Neural cell (in vitro differentiated cells): ENCODE measurements at regions not wholly inside any gene's neighbourhood (a gene's known extent, or its start where the extent isn't known, plus 50 kb on each side); places are given as distances from the start of the nearest gene placed in this dataset.

ENCODE experiments used
- H2AFZ ChIP-seq: fragments of 200-600, 300-800 bp; sonication (generic), shearing (Covaris generic); 2 replicates; pipeline ENCODE4 v1.6.0; 2014; ENCODE audit warnings: low read depth, mild to moderate bottlenecking, antibody characterized with exemption, low read length, moderate library complexity
- H3F3A ChIP-seq: fragments of 200-600 bp; shearing (Covaris generic); 2 replicates; pipeline ENCODE4 v1.6.1; 2016; ENCODE audit warnings: mild to moderate bottlenecking, moderate library complexity, mixed read lengths, antibody characterized with exemption, low read length; ENCODE audit not compliant: insufficient read depth, poor library complexity, severe bottlenecking
- H3K27ac ChIP-seq: fragments of 200-600, 300-800 bp; sonication (generic), shearing (Covaris generic); 2 replicates; pipeline ENCODE4 v1.5.1; 2014; ENCODE audit warnings: mild to moderate bottlenecking, low read length, moderate library complexity
- H3K27me3 ChIP-seq: fragments of 300-800, 200-600 bp; sonication (generic), shearing (Covaris generic); 2 replicates; pipeline ENCODE4 v1.6.0; 2014; ENCODE audit warnings: mild to moderate bottlenecking, low read depth, low read length, moderate library complexity; ENCODE audit not compliant: insufficient read depth
- H3K36me3 ChIP-seq: fragments of 300-800, 200-600 bp; sonication (generic), shearing (Covaris generic); 2 replicates; pipeline ENCODE4 v1.5.1; 2014; ENCODE audit warnings: mild to moderate bottlenecking, antibody characterized with exemption, low read length, moderate library complexity; ENCODE audit not compliant: insufficient read depth
- H3K4me2 ChIP-seq: fragments of 300-800, 200-600 bp; sonication (generic), shearing (Covaris generic); 2 replicates; pipeline ENCODE4 v1.6.0; 2014; ENCODE audit warnings: mild to moderate bottlenecking, low read length
- H3K4me3 ChIP-seq: fragments of 300-800, 200-600 bp; sonication (generic), shearing (Covaris generic); 2 replicates; pipeline ENCODE4 v1.5.1; 2014; ENCODE audit warnings: mild to moderate bottlenecking, low read length, moderate library complexity
- H3K79me2 ChIP-seq: fragments of 200-600 bp; shearing (Covaris generic); replicated peaks from 2 replicates; pipeline ENCODE4 v1.6.0; 2014; ENCODE audit warnings: mild to moderate bottlenecking, low read length, moderate library complexity; ENCODE audit not compliant: insufficient read depth
- H3K9ac ChIP-seq: fragments of 300-800, 200-600 bp; sonication (generic), shearing (Covaris generic); 2 replicates; pipeline ENCODE4 v1.6.1; 2016; ENCODE audit warnings: mild to moderate bottlenecking, low read length, mixed read lengths
- H3K9me2 ChIP-seq: fragments of 200-600 bp; shearing (Covaris generic); 2 replicates; pipeline ENCODE4 v1.6.1; 2016; ENCODE audit warnings: mild to moderate bottlenecking, low read length, mixed read lengths; ENCODE audit not compliant: insufficient read depth
- H3K9me3 ChIP-seq: fragments of 200-600, 300-800 bp; sonication (generic), shearing (Covaris generic); 2 replicates; pipeline ENCODE4 v1.6.1; 2016; ENCODE audit warnings: mild to moderate bottlenecking, mixed run types, low read length, moderate library complexity, mixed read lengths
- H4K20me1 ChIP-seq: fragments of 200-600 bp; shearing (Covaris generic); 2 replicates; pipeline ENCODE4 v1.6.1; 2016; ENCODE audit warnings: mild to moderate bottlenecking, mixed run types; ENCODE audit not compliant: insufficient read depth
- EP300 ChIP-seq: fragments of 450-650 bp; conservative IDR thresholded peaks from 2 replicates; pipeline ENCODE4 v1.6.1; 2014; ENCODE audit warnings: antibody characterized with exemption, mild to moderate bottlenecking, moderate library complexity; ENCODE audit not compliant: poor library complexity, severe bottlenecking
- EZH2 ChIP-seq: fragments of 200-600, 300-800 bp; shearing (Covaris generic), sonication (generic); IDR thresholded peaks from 2 replicates; pipeline ENCODE4 v1.6.1; 2014; ENCODE audit warnings: antibody characterized with exemption, low read length, borderline replicate concordance, mild to moderate bottlenecking; ENCODE audit not compliant: insufficient read depth, poor library complexity, severe bottlenecking
- MXI1 ChIP-seq: fragments of 450-650 bp; conservative IDR thresholded peaks from 2 replicates; pipeline ENCODE4 v1.6.1; 2014; ENCODE audit warnings: antibody characterized with exemption, mild to moderate bottlenecking; ENCODE audit not compliant: poor library complexity, severe bottlenecking
- POLR2AphosphoS5 ChIP-seq: IDR thresholded peaks from 2 replicates; pipeline ENCODE4 v1.6.1; 2012
- RAD21 ChIP-seq: fragments of 450-650 bp; conservative IDR thresholded peaks from 2 replicates; pipeline ENCODE4 v1.6.1; 2014; ENCODE audit warnings: antibody characterized with exemption, mild to moderate bottlenecking, moderate library complexity
- SMC3 ChIP-seq: fragments of 450-650 bp; conservative IDR thresholded peaks from 2 replicates; pipeline ENCODE4 v1.6.1; 2014; ENCODE audit warnings: antibody characterized with exemption, mild to moderate bottlenecking, moderate library complexity; ENCODE audit not compliant: poor library complexity
- TAF1 ChIP-seq: IDR thresholded peaks from 2 replicates; pipeline ENCODE4 v1.6.1; 2012; ENCODE audit warnings: low read depth
- TF ChIP-seq, protein P1 (sequence below): fragments of 450-650 bp; IDR thresholded peaks from 2 replicates; pipeline ENCODE4 v1.5.1; 2014; ENCODE audit warnings: antibody characterized with exemption, mild to moderate bottlenecking, moderate library complexity; ENCODE audit not compliant: poor library complexity, severe bottlenecking
- TF ChIP-seq, protein P2 (sequence below): IDR thresholded peaks from 2 replicates; pipeline ENCODE4 v1.6.1; 2012; ENCODE audit warnings: borderline replicate concordance

DNA sequence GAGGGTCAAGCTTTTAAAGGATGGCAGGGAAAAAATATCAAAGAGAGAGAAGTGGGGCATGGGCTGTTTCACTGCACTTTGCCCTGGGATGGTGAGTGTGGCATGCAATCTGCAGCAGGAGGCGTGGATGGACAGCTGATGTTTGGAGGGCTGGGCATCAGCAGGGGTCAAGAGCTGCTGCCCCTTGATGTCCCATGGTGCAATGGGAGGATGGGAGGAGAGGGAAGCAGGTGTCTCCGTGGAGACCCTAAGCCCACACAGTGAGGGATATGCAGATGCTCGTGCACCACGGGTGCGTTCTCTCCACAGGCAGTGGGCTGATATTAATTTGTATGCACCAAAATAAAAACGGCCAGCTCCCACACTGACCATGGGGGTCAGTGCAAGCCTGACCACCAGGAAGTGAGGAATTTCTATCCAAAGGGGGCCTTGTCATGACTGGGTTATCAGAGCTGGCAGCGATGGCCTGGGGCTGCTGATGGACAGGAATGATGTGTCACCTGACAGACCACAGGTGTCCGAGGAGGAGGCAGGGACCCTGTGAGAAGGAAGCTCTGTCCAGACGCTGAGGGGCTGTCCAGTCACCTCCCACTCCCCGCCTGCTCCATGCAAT, 183.6 kb downstream of the IRF8 start:
- no peaks in the 10 kb centered on the region for H3K27me3 ChIP-seq
- H3K4me3 ChIP-seq: no peak overlapping the region
- no peaks in the 10 kb centered on the region for H3K9me2 ChIP-seq
- no peaks in the 10 kb centered on the region for H3K79me2 ChIP-seq
- H3K9ac ChIP-seq: no peak overlapping the region
- no peak overlapping the region for H2AFZ ChIP-seq
- no peaks in the 10 kb centered on the region for H4K20me1 ChIP-seq
- H3F3A ChIP-seq: no peaks in the 10 kb centered on the region
- no peaks in the 10 kb centered on the region for H3K36me3 ChIP-seq
- TF ChIP-seq MXI1 (no peak), EP300 (no peak), POLR2AphosphoS5 (no peak), RAD21 (no peak), SMC3 (no peak), TAF1 (no peak), EZH2 (no peak)
- TF ChIP-seq, protein P1, sequence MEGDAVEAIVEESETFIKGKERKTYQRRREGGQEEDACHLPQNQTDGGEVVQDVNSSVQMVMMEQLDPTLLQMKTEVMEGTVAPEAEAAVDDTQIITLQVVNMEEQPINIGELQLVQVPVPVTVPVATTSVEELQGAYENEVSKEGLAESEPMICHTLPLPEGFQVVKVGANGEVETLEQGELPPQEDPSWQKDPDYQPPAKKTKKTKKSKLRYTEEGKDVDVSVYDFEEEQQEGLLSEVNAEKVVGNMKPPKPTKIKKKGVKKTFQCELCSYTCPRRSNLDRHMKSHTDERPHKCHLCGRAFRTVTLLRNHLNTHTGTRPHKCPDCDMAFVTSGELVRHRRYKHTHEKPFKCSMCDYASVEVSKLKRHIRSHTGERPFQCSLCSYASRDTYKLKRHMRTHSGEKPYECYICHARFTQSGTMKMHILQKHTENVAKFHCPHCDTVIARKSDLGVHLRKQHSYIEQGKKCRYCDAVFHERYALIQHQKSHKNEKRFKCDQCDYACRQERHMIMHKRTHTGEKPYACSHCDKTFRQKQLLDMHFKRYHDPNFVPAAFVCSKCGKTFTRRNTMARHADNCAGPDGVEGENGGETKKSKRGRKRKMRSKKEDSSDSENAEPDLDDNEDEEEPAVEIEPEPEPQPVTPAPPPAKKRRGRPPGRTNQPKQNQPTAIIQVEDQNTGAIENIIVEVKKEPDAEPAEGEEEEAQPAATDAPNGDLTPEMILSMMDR: no peak
- TF ChIP-seq, protein P2, sequence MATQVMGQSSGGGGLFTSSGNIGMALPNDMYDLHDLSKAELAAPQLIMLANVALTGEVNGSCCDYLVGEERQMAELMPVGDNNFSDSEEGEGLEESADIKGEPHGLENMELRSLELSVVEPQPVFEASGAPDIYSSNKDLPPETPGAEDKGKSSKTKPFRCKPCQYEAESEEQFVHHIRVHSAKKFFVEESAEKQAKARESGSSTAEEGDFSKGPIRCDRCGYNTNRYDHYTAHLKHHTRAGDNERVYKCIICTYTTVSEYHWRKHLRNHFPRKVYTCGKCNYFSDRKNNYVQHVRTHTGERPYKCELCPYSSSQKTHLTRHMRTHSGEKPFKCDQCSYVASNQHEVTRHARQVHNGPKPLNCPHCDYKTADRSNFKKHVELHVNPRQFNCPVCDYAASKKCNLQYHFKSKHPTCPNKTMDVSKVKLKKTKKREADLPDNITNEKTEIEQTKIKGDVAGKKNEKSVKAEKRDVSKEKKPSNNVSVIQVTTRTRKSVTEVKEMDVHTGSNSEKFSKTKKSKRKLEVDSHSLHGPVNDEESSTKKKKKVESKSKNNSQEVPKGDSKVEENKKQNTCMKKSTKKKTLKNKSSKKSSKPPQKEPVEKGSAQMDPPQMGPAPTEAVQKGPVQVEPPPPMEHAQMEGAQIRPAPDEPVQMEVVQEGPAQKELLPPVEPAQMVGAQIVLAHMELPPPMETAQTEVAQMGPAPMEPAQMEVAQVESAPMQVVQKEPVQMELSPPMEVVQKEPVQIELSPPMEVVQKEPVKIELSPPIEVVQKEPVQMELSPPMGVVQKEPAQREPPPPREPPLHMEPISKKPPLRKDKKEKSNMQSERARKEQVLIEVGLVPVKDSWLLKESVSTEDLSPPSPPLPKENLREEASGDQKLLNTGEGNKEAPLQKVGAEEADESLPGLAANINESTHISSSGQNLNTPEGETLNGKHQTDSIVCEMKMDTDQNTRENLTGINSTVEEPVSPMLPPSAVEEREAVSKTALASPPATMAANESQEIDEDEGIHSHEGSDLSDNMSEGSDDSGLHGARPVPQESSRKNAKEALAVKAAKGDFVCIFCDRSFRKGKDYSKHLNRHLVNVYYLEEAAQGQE: no peak
- no peak overlapping the region for H3K27ac ChIP-seq
- no peak overlapping the region for H3K4me2 ChIP-seq
- H3K9me3 ChIP-seq: no peaks in the 10 kb centered on the region

DNA sequence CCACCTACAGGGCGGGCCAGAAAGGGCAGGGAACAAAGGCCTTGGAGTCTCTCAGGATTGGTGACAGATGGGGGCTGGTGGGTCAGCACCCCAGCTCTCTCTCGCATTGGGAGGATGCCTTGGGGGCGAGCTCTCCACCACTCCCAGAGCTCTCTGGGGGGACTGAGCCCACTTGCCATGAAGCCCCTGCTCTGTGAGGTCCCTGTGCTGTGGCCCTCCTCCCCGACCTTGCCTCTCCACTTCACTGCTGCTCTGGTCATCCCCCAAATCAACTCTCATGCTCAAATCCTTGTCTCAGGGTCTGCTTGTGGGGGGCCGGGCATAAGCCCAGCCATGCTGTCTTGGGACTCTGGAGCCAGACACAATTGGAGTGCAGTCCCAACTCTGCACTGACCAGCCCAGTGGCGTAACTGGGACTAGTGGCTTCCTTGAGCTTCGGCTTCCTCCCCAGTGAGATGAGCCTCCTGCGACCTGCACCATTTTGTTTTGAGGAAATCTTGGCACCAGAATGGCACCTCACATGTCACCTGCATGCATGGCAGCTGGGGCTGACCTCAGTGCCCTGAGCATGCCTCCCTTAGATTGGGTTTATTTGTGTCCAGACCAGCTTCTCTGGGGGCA, 184.5 kb downstream of the IRF8 start:
- TF ChIP-seq POLR2AphosphoS5: no peak
- TF ChIP-seq, protein P1: no peak
- TF ChIP-seq MXI1: no peak
- TF ChIP-seq RAD21: no peak
- TF ChIP-seq TAF1: no peak
- TF ChIP-seq SMC3: no peak
- TF ChIP-seq EP300: no peak
- no peak overlapping the region for H3K27ac ChIP-seq
- no peaks in the 10 kb centered on the region for H3K27me3 ChIP-seq
- no peaks in the 10 kb centered on the region for H3K9me2 ChIP-seq
- H4K20me1 ChIP-seq: no peaks in the 10 kb centered on the region
- H3K9ac ChIP-seq: no peak overlapping the region
- H3K4me2 ChIP-seq: no peak overlapping the region
- H2AFZ ChIP-seq: no peak overlapping the region
- H3F3A ChIP-seq: no peaks in the 10 kb centered on the region
- no peaks in the 10 kb centered on the region for H3K36me3 ChIP-seq
- no peak overlapping the region for H3K4me3 ChIP-seq
- no peaks in the 10 kb centered on the region for H3K9me3 ChIP-seq
- H3K79me2 ChIP-seq: no peaks in the 10 kb centered on the region
